Thyroid gland (tissue), 4 donors: ENCODE measurements at regions not wholly inside any gene's neighbourhood (a gene's known extent, or its start where the extent isn't known, plus 50 kb on each side); places are given as distances from the start of the nearest gene placed in this dataset.

Experiments
- DNase-seq, 2 donors: peaks; one replicate each; pipeline ENCODE4 v3.0.0-alpha.2; 2019
- H3K27ac ChIP-seq, 3 donors: fragments of 200-600 bp; sonication (generic); 1 replicate in 2 of 3; 2 replicates in 1 of 3; pipeline ENCODE4 v1.5.1; 2016 to 2019; ENCODE audit warnings: mild to moderate bottlenecking in 1 of 3, moderate library complexity in 1 of 3
- H3K27me3 ChIP-seq: fragments of 200-600 bp; sonication (generic); one replicate; pipeline ENCODE4 v1.5.1; 2019
- H3K36me3 ChIP-seq, 2 donors: fragments of 200-600 bp; sonication (generic); one replicate each; pipeline ENCODE4 v1.5.1; 2016 to 2019
- H3K4me1 ChIP-seq, 2 donors: fragments of 200-600 bp; sonication (generic); one replicate each; pipeline ENCODE4 v1.5.1; 2017 to 2019
- H3K4me3 ChIP-seq, 3 donors: fragments of 200-600 bp; sonication (generic); replicated peaks in 1 of 3; 1 replicate in 2 of 3; 2 replicates in 1 of 3; pipeline ENCODE4 v1.5.1; 2016; ENCODE audit warnings: mild to moderate bottlenecking in 1 of 3
- H3K9me3 ChIP-seq: fragments of 200-600 bp; sonication (generic); one replicate; pipeline ENCODE4 v1.5.1; 2017
- POLR2A ChIP-seq, 2 donors: fragments of 450-650 bp; IDR thresholded peaks; one replicate each; pipeline ENCODE4 v1.6.1; 2017; ENCODE audit warnings: antibody characterized with exemption in 2 of 2, mild to moderate bottlenecking in 2 of 2, moderate library complexity in 1 of 2
- WGBS, 2 donors: methylation state at CpG; one replicate each; pipeline ENCODE4 v1.1.5; 2017; 5-methylcytosine and 5-hydroxymethylcytosine counted together
- intact Hi-C: fragments of 100-400 bp; cut with DNase I; formaldehyde crosslinking; loops from one replicate; pipeline ENCODE4 v1.15.1; 2023
- TF ChIP-seq, protein P1 (sequence below), 6 experiments: fragments of 200-600 bp in 3 of 6; fragments of 450-650 bp in 3 of 6; sonication (generic) in 3 of 6; IDR thresholded peaks; one replicate each; pipeline ENCODE4 v1.5.1; 2016 to 2019; ENCODE audit warnings: antibody characterized with exemption in 6 of 6, mild to moderate bottlenecking in 2 of 6, inconsistent platforms in 1 of 6, moderate library complexity in 1 of 6

DNA sequence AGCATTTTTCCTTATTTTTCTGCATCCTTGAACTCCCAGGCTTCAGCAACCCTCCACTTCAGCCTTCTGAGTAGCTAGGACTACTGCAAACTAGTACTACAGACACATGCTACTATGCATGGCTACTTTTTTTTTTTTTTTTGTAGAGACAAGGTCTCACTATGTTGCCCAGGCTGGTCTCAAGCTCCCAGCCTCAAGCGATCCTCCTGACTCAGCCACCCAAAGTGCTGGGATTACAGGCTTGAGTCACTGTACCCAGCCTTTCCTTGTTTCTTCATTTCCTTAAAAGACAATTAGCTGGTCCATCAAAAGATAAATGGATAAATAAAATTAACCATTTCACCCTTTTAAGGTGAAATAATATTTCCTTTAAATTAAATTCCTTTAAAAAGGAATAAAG is 205.8 kb downstream of the SPTSSA start:
- TF ChIP-seq POLR2A (IDR thresholded peaks at IDR 0.05) = no peak
- TF ChIP-seq, protein P1, sequence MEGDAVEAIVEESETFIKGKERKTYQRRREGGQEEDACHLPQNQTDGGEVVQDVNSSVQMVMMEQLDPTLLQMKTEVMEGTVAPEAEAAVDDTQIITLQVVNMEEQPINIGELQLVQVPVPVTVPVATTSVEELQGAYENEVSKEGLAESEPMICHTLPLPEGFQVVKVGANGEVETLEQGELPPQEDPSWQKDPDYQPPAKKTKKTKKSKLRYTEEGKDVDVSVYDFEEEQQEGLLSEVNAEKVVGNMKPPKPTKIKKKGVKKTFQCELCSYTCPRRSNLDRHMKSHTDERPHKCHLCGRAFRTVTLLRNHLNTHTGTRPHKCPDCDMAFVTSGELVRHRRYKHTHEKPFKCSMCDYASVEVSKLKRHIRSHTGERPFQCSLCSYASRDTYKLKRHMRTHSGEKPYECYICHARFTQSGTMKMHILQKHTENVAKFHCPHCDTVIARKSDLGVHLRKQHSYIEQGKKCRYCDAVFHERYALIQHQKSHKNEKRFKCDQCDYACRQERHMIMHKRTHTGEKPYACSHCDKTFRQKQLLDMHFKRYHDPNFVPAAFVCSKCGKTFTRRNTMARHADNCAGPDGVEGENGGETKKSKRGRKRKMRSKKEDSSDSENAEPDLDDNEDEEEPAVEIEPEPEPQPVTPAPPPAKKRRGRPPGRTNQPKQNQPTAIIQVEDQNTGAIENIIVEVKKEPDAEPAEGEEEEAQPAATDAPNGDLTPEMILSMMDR (IDR thresholded peaks at IDR 0.05) = no peak
- Histone ChIP-seq H3K4me3 (no peak overlapping the region), H3K27me3 (no peaks in the 10 kb centered on the region), H3K4me1 (no peaks in the 10 kb centered on the region), H3K27ac (no peak overlapping the region), H3K9me3 (no peaks in the 10 kb centered on the region), H3K36me3 (no peaks in the 10 kb centered on the region)
- intact Hi-C loops = no loop called here
- DNase-seq = no peak
- WGBS, 2 donors = 95 to 97% methylated on average over 1 of the region's 1 CpG

DNA sequence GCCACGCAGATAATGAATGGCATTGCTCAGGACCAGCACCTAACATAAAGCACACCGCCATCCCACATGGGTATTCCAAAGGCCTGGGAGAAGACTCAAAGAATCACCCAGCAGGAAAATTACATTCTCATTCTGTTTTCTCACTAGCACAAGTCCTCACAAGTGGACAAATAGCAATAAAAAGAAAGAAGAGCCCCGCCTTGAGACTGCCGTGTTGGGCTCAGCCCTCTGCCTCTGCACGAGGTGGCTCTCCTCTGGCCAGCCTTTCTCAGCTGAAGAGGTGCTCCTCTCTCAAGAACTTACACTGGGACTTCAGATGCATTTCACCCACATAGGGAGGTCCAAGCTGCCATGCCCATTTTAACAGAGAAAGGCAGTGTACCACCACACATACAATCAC is 207.5 kb downstream of the SPTSSA start:
- no peaks in the 10 kb centered on the region for H3K27me3 ChIP-seq
- TF ChIP-seq, protein P1 (IDR thresholded peaks at IDR 0.05) = no peak
- no peak for TF ChIP-seq POLR2A (IDR thresholded peaks at IDR 0.05)
- no peak overlapping the region for H3K27ac ChIP-seq
- intact Hi-C loops = no loop called here
- H3K36me3 ChIP-seq = no peaks in the 10 kb centered on the region
- peak in 1 of 2 donors; percentile 3 for DNase-seq
- no peaks in the 10 kb centered on the region for H3K4me1 ChIP-seq
- no peaks in the 10 kb centered on the region for H3K9me3 ChIP-seq
- H3K4me3 ChIP-seq = no peak overlapping the region
- 57 to 61% methylated on average over 5 of the region's 5 CpGs for WGBS, 2 donors

DNA sequence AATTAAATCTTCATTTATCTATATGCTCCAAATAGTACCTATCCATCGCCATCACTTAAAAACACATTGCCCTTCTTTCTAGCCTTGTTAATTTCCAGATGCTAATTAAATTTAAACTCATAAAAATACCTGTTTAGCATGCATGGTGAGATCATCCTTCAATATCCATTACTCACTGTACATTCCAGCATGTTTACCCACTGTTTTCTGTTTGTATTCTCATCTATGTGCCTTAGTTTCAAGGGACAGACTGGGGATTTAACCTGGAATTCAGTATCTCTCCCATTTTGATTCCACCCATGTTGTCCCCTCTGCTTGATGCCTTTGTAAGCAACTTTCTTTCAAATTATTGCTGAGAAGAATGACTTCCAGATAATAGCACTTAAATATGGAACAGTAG is 208.0 kb downstream of the SPTSSA start:
- Histone ChIP-seq H3K9me3 (no peaks in the 10 kb centered on the region), H3K4me3 (no peak overlapping the region), H3K27ac (no peak overlapping the region), H3K4me1 (no peaks in the 10 kb centered on the region), H3K27me3 (no peaks in the 10 kb centered on the region), H3K36me3 (no peaks in the 10 kb centered on the region)
- 93 to 95% methylated on average over 1 of the region's 1 CpG for WGBS, 2 donors
- no peak for DNase-seq
- TF ChIP-seq, protein P1 (IDR thresholded peaks at IDR 0.05) = no peak
- intact Hi-C loops = no loop called here

DNA sequence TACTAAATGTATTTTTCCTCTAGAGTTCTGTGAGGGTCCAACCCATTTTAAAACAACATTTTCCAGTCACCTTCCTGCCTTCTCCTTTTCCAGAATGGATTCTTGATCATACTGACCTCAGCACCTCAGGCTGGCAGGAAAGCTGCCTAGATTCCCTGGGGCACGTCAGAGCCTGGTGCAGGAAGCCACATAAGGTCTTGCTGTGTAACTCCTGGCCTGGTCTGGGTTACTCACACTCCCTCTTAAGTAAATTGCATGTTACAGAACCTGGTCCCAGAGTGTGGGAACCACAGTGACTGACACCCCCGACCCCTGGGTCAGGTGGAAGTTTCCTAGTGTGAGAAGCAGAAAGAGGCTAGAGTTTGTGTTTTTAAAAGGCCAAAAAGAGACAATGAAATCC is 209.8 kb downstream of the SPTSSA start:
- Histone ChIP-seq H3K27ac (no peak overlapping the region), H3K9me3 (no peaks in the 10 kb centered on the region), H3K36me3 (no peaks in the 10 kb centered on the region), H3K4me3 (no peak overlapping the region), H3K27me3 (no peaks in the 10 kb centered on the region), H3K4me1 (no peaks in the 10 kb centered on the region)
- TF ChIP-seq, protein P1 (IDR thresholded peaks at IDR 0.05) = no peak
- no peak for TF ChIP-seq POLR2A (IDR thresholded peaks at IDR 0.05)
- intact Hi-C loops = no loop called here
- 79 to 87% methylated on average over 2 of the region's 2 CpGs for WGBS, 2 donors
- DNase-seq = no peak

DNA sequence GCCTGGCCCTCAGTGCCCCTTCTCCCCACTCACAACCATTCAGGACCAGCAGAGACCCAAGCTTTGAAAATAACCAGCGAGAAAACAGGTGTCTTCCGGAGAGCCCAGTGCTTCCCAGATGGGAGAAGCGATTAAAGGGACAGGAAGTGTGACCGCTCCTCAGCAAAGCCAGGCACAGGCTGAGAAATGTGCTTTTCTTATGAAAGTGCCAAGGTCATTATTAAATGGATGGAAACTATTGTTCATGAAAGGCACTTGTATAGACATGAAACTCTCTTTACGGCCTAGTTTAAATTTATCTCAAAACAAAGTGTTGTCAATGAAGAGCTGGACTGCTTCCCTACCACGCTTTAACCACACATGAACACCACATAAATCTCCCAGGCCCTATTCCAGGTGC is 210.4 kb downstream of the SPTSSA start:
- Histone ChIP-seq H3K27me3 (no peaks in the 10 kb centered on the region), H3K4me1 (no peaks in the 10 kb centered on the region), H3K9me3 (no peaks in the 10 kb centered on the region), H3K4me3 (no peak overlapping the region), H3K36me3 (no peaks in the 10 kb centered on the region), H3K27ac (no peak overlapping the region)
- TF ChIP-seq, protein P1 (IDR thresholded peaks at IDR 0.05) = no peak
- TF ChIP-seq POLR2A (IDR thresholded peaks at IDR 0.05) = no peak
- intact Hi-C loops = no loop called here
- 71 to 81% methylated on average over 6 of the region's 6 CpGs for WGBS, 2 donors
- DNase-seq = no peak
